VCaP (cell line): ENCODE measurements at regions not wholly inside any gene's neighbourhood (a gene's known extent, or its start where the extent isn't known, plus 50 kb on each side); places are given as distances from the start of the nearest gene placed in this dataset.

Experiments used
- H3K27ac ChIP-seq: fragments of 450-650 bp; 2 replicates; pipeline ENCODE4 v1.5.1; 2017
- TF ChIP-seq, protein P1 (sequence below): fragments of 450-650 bp; conservative IDR thresholded peaks from 2 replicates; pipeline ENCODE4 v1.5.1; 2017; ENCODE audit warnings: mild to moderate bottlenecking, moderate library complexity

DNA sequence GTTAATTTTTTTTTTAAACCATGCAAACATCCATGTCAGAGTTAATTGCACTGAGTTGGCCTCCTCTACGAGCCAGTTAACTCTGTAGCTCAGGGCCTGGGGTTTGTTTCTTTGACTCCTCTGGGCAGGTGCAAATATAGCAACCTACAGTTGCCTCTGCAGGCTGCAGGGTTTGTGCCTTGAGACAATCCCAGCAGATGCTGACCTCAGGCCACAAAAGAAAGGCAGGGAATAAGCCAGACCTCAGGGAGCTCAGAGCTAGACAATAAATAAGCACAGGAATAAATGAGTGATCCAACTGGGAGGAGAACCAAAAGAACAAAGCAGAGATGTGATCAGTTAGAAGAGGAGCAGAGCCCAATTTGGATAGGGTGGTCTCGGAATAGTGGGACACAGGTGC, 390.8 kb downstream of the SHANK2 start:
- TF ChIP-seq, protein P1, sequence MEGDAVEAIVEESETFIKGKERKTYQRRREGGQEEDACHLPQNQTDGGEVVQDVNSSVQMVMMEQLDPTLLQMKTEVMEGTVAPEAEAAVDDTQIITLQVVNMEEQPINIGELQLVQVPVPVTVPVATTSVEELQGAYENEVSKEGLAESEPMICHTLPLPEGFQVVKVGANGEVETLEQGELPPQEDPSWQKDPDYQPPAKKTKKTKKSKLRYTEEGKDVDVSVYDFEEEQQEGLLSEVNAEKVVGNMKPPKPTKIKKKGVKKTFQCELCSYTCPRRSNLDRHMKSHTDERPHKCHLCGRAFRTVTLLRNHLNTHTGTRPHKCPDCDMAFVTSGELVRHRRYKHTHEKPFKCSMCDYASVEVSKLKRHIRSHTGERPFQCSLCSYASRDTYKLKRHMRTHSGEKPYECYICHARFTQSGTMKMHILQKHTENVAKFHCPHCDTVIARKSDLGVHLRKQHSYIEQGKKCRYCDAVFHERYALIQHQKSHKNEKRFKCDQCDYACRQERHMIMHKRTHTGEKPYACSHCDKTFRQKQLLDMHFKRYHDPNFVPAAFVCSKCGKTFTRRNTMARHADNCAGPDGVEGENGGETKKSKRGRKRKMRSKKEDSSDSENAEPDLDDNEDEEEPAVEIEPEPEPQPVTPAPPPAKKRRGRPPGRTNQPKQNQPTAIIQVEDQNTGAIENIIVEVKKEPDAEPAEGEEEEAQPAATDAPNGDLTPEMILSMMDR, result no peak
- no peak overlapping the region for H3K27ac ChIP-seq

DNA sequence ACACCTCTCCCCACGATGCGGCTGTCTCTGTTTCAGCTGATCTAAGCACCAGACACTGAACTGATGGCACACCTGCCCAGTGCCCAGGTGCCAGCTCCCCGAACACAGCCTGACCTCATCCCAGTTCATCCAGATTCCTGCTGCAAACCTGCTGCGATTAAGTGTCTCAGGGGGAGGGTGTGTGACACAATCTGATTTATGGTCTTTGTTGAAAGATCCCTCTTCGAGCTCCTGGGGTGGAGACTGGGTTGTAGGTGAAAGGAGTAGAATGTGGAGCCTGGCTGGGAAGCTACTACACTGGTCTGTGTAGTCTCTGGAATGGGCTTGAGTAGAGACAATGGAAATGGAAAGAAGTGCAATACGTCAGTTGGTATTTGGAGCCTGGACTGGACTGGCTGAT, 390.3 kb downstream of the SHANK2 start:
- no peak overlapping the region for H3K27ac ChIP-seq
- TF ChIP-seq, protein P1, result no peak

DNA sequence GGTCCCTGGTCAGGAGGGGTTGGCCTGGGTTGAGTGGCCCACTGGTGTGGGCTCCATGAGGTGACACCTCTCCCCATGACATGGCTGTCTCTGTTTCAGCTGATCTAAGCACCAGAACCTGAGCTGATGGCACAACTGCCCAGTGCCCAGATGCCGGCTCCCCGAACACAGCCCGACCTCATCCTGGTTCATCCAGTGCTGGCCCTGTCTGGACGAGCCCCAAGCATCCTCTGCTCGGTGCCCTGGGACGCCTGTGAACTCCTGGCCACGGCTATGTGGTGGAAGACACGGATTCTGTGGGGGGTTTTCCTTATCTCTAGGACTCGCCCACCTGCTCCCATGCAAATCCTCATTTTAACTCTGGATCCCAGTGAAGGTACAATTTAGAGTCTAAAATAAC, 389.2 kb downstream of the SHANK2 start:
- TF ChIP-seq, protein P1, result no peak
- H3K27ac ChIP-seq, result no peak overlapping the region

DNA sequence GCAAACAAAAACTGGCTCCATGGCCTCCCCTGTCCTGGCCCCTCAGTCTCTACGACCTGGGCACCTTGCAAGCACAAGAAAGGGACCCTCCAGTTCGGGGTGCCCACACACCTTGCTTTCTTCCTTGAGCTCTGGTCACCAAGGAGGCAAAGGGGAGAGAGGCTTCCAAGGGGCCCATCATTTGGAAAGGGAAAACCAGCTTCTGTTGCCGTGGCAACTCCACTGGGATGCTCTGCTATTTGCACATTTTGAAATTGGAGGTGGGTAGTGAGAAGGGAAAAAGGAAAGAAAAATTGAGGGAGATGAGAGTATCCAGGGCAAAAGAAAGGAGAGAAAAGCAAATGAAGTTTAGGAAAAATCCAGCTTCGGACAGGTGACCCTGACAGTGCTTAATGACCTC, 388.4 kb downstream of the SHANK2 start:
- TF ChIP-seq, protein P1, result no peak
- no peak overlapping the region for H3K27ac ChIP-seq

DNA sequence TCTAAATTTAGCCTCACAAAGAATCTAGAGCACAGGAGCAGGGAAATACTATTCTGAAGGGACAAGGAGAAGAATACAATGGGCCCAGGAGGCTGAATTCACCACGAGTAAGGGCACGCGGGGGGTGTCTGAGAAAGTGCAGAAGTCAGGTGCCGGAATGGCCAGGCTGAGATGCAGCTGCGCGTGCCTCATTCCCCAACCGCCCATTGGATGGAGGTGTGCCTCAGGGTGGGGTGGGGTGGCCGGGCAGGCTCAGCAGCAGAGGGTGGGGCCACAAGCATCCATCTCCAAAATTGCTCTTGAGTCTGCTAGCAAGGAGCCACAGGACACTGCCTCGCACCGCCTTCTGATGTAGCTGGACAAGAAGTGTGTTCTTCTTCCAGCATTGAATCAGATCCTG, 387.0 kb downstream of the SHANK2 start:
- H3K27ac ChIP-seq, result no peak overlapping the region
- TF ChIP-seq, protein P1, result no peak

DNA sequence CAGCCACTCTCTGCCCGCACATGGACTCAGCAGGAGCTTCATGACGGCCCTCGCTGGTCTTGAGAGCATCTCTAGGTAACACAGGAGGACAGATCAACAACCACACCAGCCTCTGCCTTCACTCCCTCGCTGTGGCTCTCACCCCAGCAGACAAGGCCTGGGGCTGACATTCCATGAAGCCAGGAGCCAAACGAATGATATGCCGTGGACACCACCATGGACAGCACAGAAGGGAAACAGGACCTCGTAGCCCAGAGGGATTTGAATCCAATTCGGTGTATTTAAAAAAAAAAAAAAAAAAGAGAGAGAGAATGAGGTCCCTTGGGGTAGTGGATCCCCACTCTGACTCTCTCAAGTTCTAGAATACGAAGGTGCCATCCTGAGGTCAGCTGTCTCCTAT, 385.5 kb downstream of the SHANK2 start:
- TF ChIP-seq, protein P1, result no peak
- no peak overlapping the region for H3K27ac ChIP-seq

DNA sequence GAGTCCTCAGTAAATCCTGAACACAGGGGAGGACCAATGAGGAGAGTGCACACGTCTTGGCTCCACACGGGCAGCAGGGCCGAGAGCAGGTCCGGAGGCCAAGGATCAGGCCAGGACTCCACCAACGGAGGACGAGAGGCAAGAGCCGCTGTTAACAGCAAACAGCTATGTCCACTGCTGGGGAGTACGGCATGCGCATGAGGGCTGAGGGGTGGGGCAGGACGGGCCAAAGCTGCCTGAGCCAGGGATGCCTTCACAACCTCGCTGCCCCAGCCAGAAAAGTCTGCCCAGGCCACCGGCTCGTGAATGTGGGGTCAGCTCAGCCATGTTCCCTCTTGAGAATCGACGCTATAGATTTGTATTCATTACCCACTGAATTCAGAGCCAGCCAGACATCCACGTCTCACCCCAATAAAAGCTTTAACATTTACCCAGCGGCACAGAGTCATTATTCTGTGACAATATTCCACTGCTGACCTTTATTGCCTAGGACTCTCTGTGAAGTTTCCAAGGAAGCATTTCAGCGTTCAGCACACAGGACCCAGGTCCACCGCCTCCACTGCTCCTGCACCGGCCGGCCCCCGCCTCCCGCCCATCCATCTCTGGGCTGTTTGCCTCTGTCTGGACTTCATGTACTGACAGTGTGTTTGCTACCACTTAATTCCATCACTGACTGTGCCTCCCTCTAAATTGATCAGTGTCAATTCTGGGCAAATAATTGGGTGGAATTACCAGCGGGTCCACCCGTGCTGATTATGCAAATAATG, 384.9 kb downstream of the SHANK2 start:
- TF ChIP-seq, protein P1, result no peak
- no peak overlapping the region for H3K27ac ChIP-seq
